ES-I3 (cell line): ENCODE measurements at regions not wholly inside any gene's neighbourhood (a gene's known extent, or its start where the extent isn't known, plus 50 kb on each side); places are given as distances from the start of the nearest gene placed in this dataset.
"Not testable (repeated sequence)": the region's sequence is repeated elsewhere in the genome, so short reads cannot be mapped to it uniquely, and the experiment has no call there.

ENCODE experiments used
- H3K36me3 ChIP-seq: 2 replicates; pipeline ENCODE4 v1.6.1; 2013; ENCODE audit warnings: mild to moderate bottlenecking, low read length, control low read depth, moderate library complexity; ENCODE audit not compliant: insufficient read depth
- H3K4me1 ChIP-seq: 2 replicates; pipeline ENCODE4 v1.6.1; 2013; ENCODE audit warnings: mild to moderate bottlenecking, control low read depth, low read length; ENCODE audit not compliant: insufficient read depth
- H3K9ac ChIP-seq: 2 replicates; pipeline ENCODE4 v1.6.1; 2013; ENCODE audit warnings: low read depth, mild to moderate bottlenecking, low read length, moderate library complexity
- H3K9me3 ChIP-seq: 2 replicates; pipeline ENCODE4 v1.6.1; 2013; ENCODE audit warnings: mild to moderate bottlenecking, low read length, moderate library complexity; ENCODE audit not compliant: control insufficient read depth, insufficient read depth

GRCh38 chr13:37484056-37484455, 114.5 kb downstream of the POSTN start:
- no peaks in the 10 kb centered on the region for H3K4me1 ChIP-seq
- H3K9me3 ChIP-seq, result no peaks in the 10 kb centered on the region
- H3K9ac ChIP-seq, result no peak overlapping the region
- H3K36me3 ChIP-seq, result no peaks in the 10 kb centered on the region

GRCh38 chr13:37482331-37482730, 116.2 kb downstream of the POSTN start:
- Histone ChIP-seq H3K36me3 (no peaks in the 10 kb centered on the region), H3K9ac (no peak overlapping the region), H3K4me1 (no peaks in the 10 kb centered on the region), H3K9me3 (no peaks in the 10 kb centered on the region)

- Histone ChIP-seq H3K4me1 (no peaks in the 10 kb centered on the region), H3K9ac (no peak overlapping the region), H3K9me3 (no peaks in the 10 kb centered on the region), H3K36me3 (no peaks in the 10 kb centered on the region)
These were observed 116.7 kb downstream of the POSTN start for GRCh38 chr13:37481885-37482227.

- no peaks in the 10 kb centered on the region for H3K36me3 ChIP-seq
- H3K4me1 ChIP-seq, result no peaks in the 10 kb centered on the region
- no peaks in the 10 kb centered on the region for H3K9me3 ChIP-seq
- no peak overlapping the region for H3K9ac ChIP-seq
These were observed 117.3 kb downstream of the POSTN start for GRCh38 chr13:37481011-37481884.

GRCh38 chr13:37479916-37480315, 118.7 kb downstream of the POSTN start:
- Histone ChIP-seq H3K4me1 (0 out of 2 replicates have a peak, but pooled peaks cover 1% of the 10 kb centered on the region), H3K9me3 (no peaks in the 10 kb centered on the region), H3K9ac (no peak overlapping the region), H3K36me3 (no peaks in the 10 kb centered on the region)

- Histone ChIP-seq H3K36me3 (no peaks in the 10 kb centered on the region), H3K4me1 (0 out of 2 replicates have a peak, but pooled peaks cover 3% of the 10 kb centered on the region), H3K9ac (no peak overlapping the region), H3K9me3 (no peaks in the 10 kb centered on the region)
These were observed 121.7 kb downstream of the POSTN start for GRCh38 chr13:37476874-37477273.

- Histone ChIP-seq H3K9ac (no peak overlapping the region), H3K9me3 (no peaks in the 10 kb centered on the region), H3K36me3 (no peaks in the 10 kb centered on the region)
These were observed 122.6 kb downstream of the POSTN start for GRCh38 chr13:37475966-37476365.

GRCh38 chr13:37475151-37475550, 123.4 kb downstream of the POSTN start:
- Histone ChIP-seq H3K9me3 (no peaks in the 10 kb centered on the region), H3K4me1 (0 out of 2 replicates have a peak, but pooled peaks cover 3% of the 10 kb centered on the region), H3K36me3 (no peaks in the 10 kb centered on the region), H3K9ac (no peak overlapping the region)

More at GRCh38 chr13:37475966-37476365, 122.6 kb downstream of the POSTN start:
- 0 out of 2 replicates have a peak, but pooled peaks cover 3% of the 10 kb centered on the region for H3K4me1 ChIP-seq

GRCh38 chr13:37473035-37473434, 125.5 kb downstream of the POSTN start:
- Histone ChIP-seq H3K9ac (no peak overlapping the region), H3K4me1 (0 out of 2 replicates have a peak, but pooled peaks cover 3% of the 10 kb centered on the region), H3K9me3 (no peaks in the 10 kb centered on the region), H3K36me3 (no peaks in the 10 kb centered on the region)

GRCh38 chr13:37472266-37472665, 126.3 kb downstream of the POSTN start:
- H3K9me3 ChIP-seq, H3K9ac ChIP-seq, H3K36me3 ChIP-seq, H3K4me1 ChIP-seq: not testable (repeated sequence)

- H3K9me3 ChIP-seq, result no peaks in the 10 kb centered on the region
- H3K9ac ChIP-seq, result no peak overlapping the region
- 0 out of 2 replicates have a peak, but pooled peaks cover 3% of the 10 kb centered on the region for H3K4me1 ChIP-seq
- H3K36me3 ChIP-seq, result no peaks in the 10 kb centered on the region
These were observed 138.4 kb downstream of the POSTN start for GRCh38 chr13:37460166-37460565.

GRCh38 chr13:37457612-37458011, 141.0 kb downstream of the POSTN start:
- Histone ChIP-seq H3K4me1 (0 out of 2 replicates have a peak, but pooled peaks cover 3% of the 10 kb centered on the region), H3K9me3 (no peaks in the 10 kb centered on the region), H3K36me3 (no peaks in the 10 kb centered on the region), H3K9ac (no peak overlapping the region)

GRCh38 chr13:37456506-37456905, 142.1 kb downstream of the POSTN start:
- Histone ChIP-seq H3K36me3 (no peaks in the 10 kb centered on the region), H3K9me3 (no peaks in the 10 kb centered on the region), H3K4me1 (0 out of 2 replicates have a peak, but pooled peaks cover 3% of the 10 kb centered on the region), H3K9ac (no peak overlapping the region)

- H3K4me1 ChIP-seq, result 0 out of 2 replicates have a peak, but pooled peaks cover 3% of the 10 kb centered on the region
- no peak overlapping the region for H3K9ac ChIP-seq
- no peaks in the 10 kb centered on the region for H3K36me3 ChIP-seq
- H3K9me3 ChIP-seq, result no peaks in the 10 kb centered on the region
These were observed 142.5 kb downstream of the POSTN start for GRCh38 chr13:37456041-37456440.

GRCh38 chr13:37453246-37453645, 145.3 kb downstream of the POSTN start:
- 0 out of 2 replicates have a peak, but pooled peaks cover 3% of the 10 kb centered on the region for H3K4me1 ChIP-seq
- H3K9ac ChIP-seq, result no peak overlapping the region
- no peaks in the 10 kb centered on the region for H3K36me3 ChIP-seq
- no peaks in the 10 kb centered on the region for H3K9me3 ChIP-seq
